HepG2 (cell line): ENCODE measurements at regions not wholly inside any gene's neighbourhood (a gene's known extent, or its start where the extent isn't known, plus 50 kb on each side); places are given as distances from the start of the nearest gene placed in this dataset.

Source experiments
- ATAC-seq: fragments of 200-7000 bp; cut with Tn5 transposase; 3 replicates; pipeline ENCODE4 v1.9.1; 2020; ENCODE audit warnings: mild to moderate bottlenecking, moderate library complexity
- BruUV-seq: library from RNA; stranded (reverse); fragments of 400-500 nt; replicated peaks from 2 replicates; lab custom pipeline; 2021; lab: Mats Ljungman, UMichigan
- CTCF ChIA-PET: fragments of 300-600 bp; formaldehyde crosslinking; extraction: SDS; loops from one replicate; lab custom pipeline; 2021; ENCODE audit warnings: low total read pairs, inconsistent platforms, low intra/inter-chr PET ratio; lab: Yijun Ruan, JAX
- POLR2A ChIA-PET: fragments of 350-600 bp; sonication (Branson Sonifier 250); formaldehyde crosslinking; loops from one replicate; lab custom pipeline; 2020; ENCODE audit warnings: antibody characterized with exemption, inconsistent platforms; lab: Yijun Ruan, JAX
- DNase-seq: peaks from one replicate; pipeline ENCODE4 v3.0.0-alpha.2; 2015; ENCODE audit warnings: low spot score
- FAIRE-seq: peaks from 3 replicates; lab custom pipeline; 2011; peaks lifted over from hg19 to GRCh38; lab: Jason Lieb, UNC
- H2AFZ ChIP-seq: one replicate; pipeline ENCODE4 v1.6.1; 2011; ENCODE audit warnings: low read length, inconsistent platforms
- H3K27ac ChIP-seq: fragments of 300-600 bp; 3 replicates; pipeline ENCODE4 v1.8.0; 2011; ENCODE audit warnings: mixed run types, mild to moderate bottlenecking, mixed read lengths, low read length, inconsistent platforms; ENCODE audit not compliant: insufficient read depth; ENCODE audit errors: extremely low read length
- H3K27me3 ChIP-seq, 2 experiments: fragments of 200-600 bp in 1 of 2; 2 replicates in 1 of 2; 3 replicates in 1 of 2; pipeline versions ENCODE4 v1.6.0 to v1.8.0; 2011; ENCODE audit warnings: low read length in 2 of 2, mild to moderate bottlenecking in 2 of 2, moderate library complexity in 2 of 2, inconsistent platforms in 1 of 2; ENCODE audit not compliant: insufficient read depth in 2 of 2, control insufficient read depth in 1 of 2
- H3K36me3 ChIP-seq, 2 experiments: fragments of 200-600 bp in 1 of 2; replicated peaks in 1 of 2; 2 replicates in 1 of 2; 3 replicates in 1 of 2; pipeline versions ENCODE4 v1.5.1 to v1.8.0; 2011; ENCODE audit warnings: low read length in 2 of 2, inconsistent platforms in 1 of 2; ENCODE audit not compliant: insufficient read depth in 2 of 2, control insufficient read depth in 1 of 2
- H3K4me1 ChIP-seq: 2 replicates; pipeline ENCODE4 v1.5.1; 2012; ENCODE audit warnings: low read length, inconsistent platforms; ENCODE audit not compliant: insufficient read depth
- H3K4me2 ChIP-seq: 2 replicates; pipeline ENCODE4 v1.6.0; 2011; ENCODE audit warnings: low read depth, low read length, inconsistent platforms
- H3K4me3 ChIP-seq, 3 experiments: fragments of 200-600 bp in 1 of 3; sonication (generic), shearing (Covaris generic) in 1 of 3; replicated peaks in 1 of 3; 2 replicates each; pipeline ENCODE4 v1.5.1; 2011 to 2016; ENCODE audit warnings: low read length in 3 of 3, inconsistent platforms in 2 of 3, low read depth in 2 of 3, mild to moderate bottlenecking in 2 of 3, control low read depth in 1 of 3, mixed read lengths in 1 of 3; ENCODE audit not compliant: insufficient read depth in 1 of 3
- H3K79me2 ChIP-seq: one replicate; pipeline ENCODE4 v1.6.1; 2011; ENCODE audit warnings: low read length, inconsistent platforms; ENCODE audit not compliant: insufficient read depth
- H3K9ac ChIP-seq: 2 replicates; pipeline ENCODE4 v1.6.0; 2011; ENCODE audit warnings: mild to moderate bottlenecking, low read depth, low read length, inconsistent platforms; ENCODE audit not compliant: insufficient read depth
- H3K9me3 ChIP-seq: 2 replicates; pipeline ENCODE4 v1.5.1; 2012; ENCODE audit warnings: mild to moderate bottlenecking, low read length
- H4K20me1 ChIP-seq: 2 replicates; pipeline ENCODE4 v1.6.0; 2011; ENCODE audit warnings: inconsistent platforms, mild to moderate bottlenecking, low read length, moderate library complexity; ENCODE audit not compliant: insufficient read depth
- PRMT3 ChIP-seq: sonication (generic); formaldehyde crosslinking; IDR thresholded peaks from 2 replicates; pipeline ENCODE4 v1.8.1; 2022; ENCODE audit warnings: low read depth, mild to moderate bottlenecking, moderate library complexity, missing genetic modification reagents, borderline replicate concordance
- RBM22 ChIP-seq: fragments of 200-400 bp; formaldehyde crosslinking; optimal IDR thresholded peaks from 2 replicates; pipeline ENCODE3; 2017; ENCODE audit warnings: mild to moderate bottlenecking, low read length, moderate library complexity
- SOX5 ChIP-seq: IDR thresholded peaks from 2 replicates; pipeline ENCODE4 v1.6.1; 2016; ENCODE audit warnings: borderline replicate concordance
- SP4 ChIP-seq: sonication (generic); formaldehyde crosslinking; IDR thresholded peaks from 2 replicates; pipeline ENCODE4 v1.8.1; 2023; ENCODE audit warnings: mild to moderate bottlenecking, missing genetic modification reagents
- SPEN ChIP-seq: sonication (generic); formaldehyde crosslinking; IDR thresholded peaks from 2 replicates; pipeline ENCODE4 v1.5.1; 2020; ENCODE audit warnings: low read depth, mild to moderate bottlenecking, missing genetic modification reagents
- TBX2 ChIP-seq: sonication (generic); formaldehyde crosslinking; IDR thresholded peaks from 2 replicates; pipeline ENCODE4 v1.5.0; 2020; ENCODE audit warnings: missing genetic modification reagents, mild to moderate bottlenecking, borderline replicate concordance
- TIGD3 ChIP-seq: sonication (generic); formaldehyde crosslinking; IDR thresholded peaks from 2 replicates; pipeline ENCODE4 v1.5.1; 2020; ENCODE audit warnings: mild to moderate bottlenecking, missing genetic modification reagents, borderline replicate concordance
- ZNF274 ChIP-seq: sonication (generic); formaldehyde crosslinking; IDR thresholded peaks from 2 replicates; pipeline ENCODE4 v1.5.1; 2020; ENCODE audit warnings: mild to moderate bottlenecking, missing genetic modification reagents
- ZNF282 ChIP-seq: fragments of 450-650 bp; IDR thresholded peaks from 2 replicates; pipeline ENCODE4 v1.6.1; 2018; ENCODE audit not compliant: partially characterized antibody
- ZNF350 ChIP-seq: sonication (generic); formaldehyde crosslinking; IDR thresholded peaks from 2 replicates; pipeline ENCODE4 v1.4.0; 2020; ENCODE audit warnings: mild to moderate bottlenecking, low read depth, missing genetic modification reagents, borderline replicate concordance
- ZNF687 ChIP-seq: sonication (generic); formaldehyde crosslinking; IDR thresholded peaks from 2 replicates; pipeline ENCODE4 v1.5.1; 2020; ENCODE audit warnings: mild to moderate bottlenecking, missing genetic modification reagents, moderate library complexity
- ZNF713 ChIP-seq: sonication (generic); formaldehyde crosslinking; IDR thresholded peaks from 2 replicates; pipeline ENCODE4 v1.4.0; 2020; ENCODE audit warnings: mild to moderate bottlenecking, missing genetic modification reagents
- ZXDC ChIP-seq: sonication (generic); formaldehyde crosslinking; IDR thresholded peaks from 2 replicates; pipeline ENCODE4 v1.5.0; 2020; ENCODE audit warnings: mild to moderate bottlenecking, missing genetic modification reagents
- WGBS: methylation state at CpG from one replicate; pipeline ENCODE4 v1.1.6; 2017; ENCODE audit warnings: low lambda C conversion rate; 5-methylcytosine and 5-hydroxymethylcytosine counted together
- in situ Hi-C: cut with HindIII; loops from 2 replicates; pipeline ENCODE4 v1.10.0; 2017; ENCODE audit warnings: low pct_unique_long_range_greater_than_20kb; ENCODE audit not compliant: extremely low pct_ligation_motif_present
- intact Hi-C: fragments of 100-400 bp; cut with micrococcal nuclease; formaldehyde crosslinking; loops from one replicate; pipeline ENCODE4 v1.10.0; 2022; ENCODE audit not compliant: unreplicated experiment

GRCh38 chr2:175310813-175311504 is 129.4 kb upstream of the ATP5MC3 start:
- in situ Hi-C loops: no loop called here
- no peak for DNase-seq
- H3K9ac ChIP-seq: no peak overlapping the region
- ChIA-PET POLR2A (no interaction called here), CTCF (no interaction called here)
- H3K27ac ChIP-seq: no peak overlapping the region
- BruUV-seq: no TSS peak
- H3K36me3 ChIP-seq: no peaks in the 10 kb centered on the region
- FAIRE-seq: no peak
- no peak overlapping the region for H2AFZ ChIP-seq
- H3K27me3 ChIP-seq: 0 out of 5 replicates have a peak, but pooled peaks cover 0 to 3% of the 10 kb centered on the region in 2 experiments
- H3K4me1 ChIP-seq: no peaks in the 10 kb centered on the region
- intact Hi-C loops: loop anchor here (1.0 kb wide), 1 partner anchor 786 kb away; no protein-coding TSS in a partner anchor
- 0% methylated on average over 1 of the region's 1 CpG for WGBS
- no peaks in the 10 kb centered on the region for H3K79me2 ChIP-seq
- no peaks in the 10 kb centered on the region for H4K20me1 ChIP-seq
- no peak for TF ChIP-seq SP4 (CRISPR knock-in tag)
- TF ChIP-seq SOX5 (CRISPR knock-in tag): no peak
- no peak for TF ChIP-seq ZNF713
- no peak for TF ChIP-seq PRMT3 (CRISPR knock-in tag)
- TF ChIP-seq TBX2 (CRISPR knock-in tag): no peak
- no peak for TF ChIP-seq RBM22
- TF ChIP-seq ZNF274 (CRISPR knock-in tag): no peak
- TF ChIP-seq ZXDC (CRISPR knock-in tag): no peak
- TF ChIP-seq ZNF350 (CRISPR knock-in tag): no peak
- TF ChIP-seq ZNF282: no peak
- TF ChIP-seq SPEN (CRISPR knock-in tag): no peak
- no peak for TF ChIP-seq TIGD3
- no peak for TF ChIP-seq ZNF687
- H3K4me2 ChIP-seq: no peak overlapping the region
- H3K4me3 ChIP-seq: no peak overlapping the region
- ATAC-seq: no peak
- no peaks in the 10 kb centered on the region for H3K9me3 ChIP-seq
